ENCODE measurements at regions not wholly inside any gene's neighbourhood (a gene's known extent, or its start where the extent isn't known, plus 50 kb on each side); places are given as distances from the start of the nearest gene placed in this dataset.
"Not testable (repeated sequence)": the region's sequence is repeated elsewhere in the genome, so short reads cannot be mapped to it uniquely, and the experiment has no call there.

DNA sequence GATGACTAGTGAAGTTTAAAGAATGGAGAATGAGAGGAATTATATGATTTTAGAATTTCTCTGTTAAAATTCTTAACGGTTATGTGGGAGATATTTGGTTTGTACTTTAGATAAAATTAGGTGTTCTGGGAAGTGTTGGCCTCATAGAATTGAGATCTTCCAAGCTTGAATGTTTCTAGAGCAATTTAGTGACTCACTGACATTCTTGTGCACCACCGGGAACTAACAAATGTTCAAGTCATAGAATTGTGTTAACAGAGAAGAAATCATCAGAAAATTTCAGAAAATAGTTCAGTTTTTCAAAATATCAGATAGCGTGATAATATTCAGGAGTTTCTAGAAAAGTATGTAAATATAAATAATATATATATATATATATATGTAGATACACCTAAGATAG lies 67.9 kb upstream of the BMP5 start:
- TF ChIP-seq, protein P1, sequence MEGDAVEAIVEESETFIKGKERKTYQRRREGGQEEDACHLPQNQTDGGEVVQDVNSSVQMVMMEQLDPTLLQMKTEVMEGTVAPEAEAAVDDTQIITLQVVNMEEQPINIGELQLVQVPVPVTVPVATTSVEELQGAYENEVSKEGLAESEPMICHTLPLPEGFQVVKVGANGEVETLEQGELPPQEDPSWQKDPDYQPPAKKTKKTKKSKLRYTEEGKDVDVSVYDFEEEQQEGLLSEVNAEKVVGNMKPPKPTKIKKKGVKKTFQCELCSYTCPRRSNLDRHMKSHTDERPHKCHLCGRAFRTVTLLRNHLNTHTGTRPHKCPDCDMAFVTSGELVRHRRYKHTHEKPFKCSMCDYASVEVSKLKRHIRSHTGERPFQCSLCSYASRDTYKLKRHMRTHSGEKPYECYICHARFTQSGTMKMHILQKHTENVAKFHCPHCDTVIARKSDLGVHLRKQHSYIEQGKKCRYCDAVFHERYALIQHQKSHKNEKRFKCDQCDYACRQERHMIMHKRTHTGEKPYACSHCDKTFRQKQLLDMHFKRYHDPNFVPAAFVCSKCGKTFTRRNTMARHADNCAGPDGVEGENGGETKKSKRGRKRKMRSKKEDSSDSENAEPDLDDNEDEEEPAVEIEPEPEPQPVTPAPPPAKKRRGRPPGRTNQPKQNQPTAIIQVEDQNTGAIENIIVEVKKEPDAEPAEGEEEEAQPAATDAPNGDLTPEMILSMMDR (IDR thresholded peaks at IDR 0.05; ENCODE audit: low read depth, low read length, missing control alignments), result no peak
- no peak for DNase-seq (ENCODE audit: low read depth)
- no peak overlapping the region for H3K4me3 ChIP-seq (ENCODE audit: low read depth, low read length)

DNA sequence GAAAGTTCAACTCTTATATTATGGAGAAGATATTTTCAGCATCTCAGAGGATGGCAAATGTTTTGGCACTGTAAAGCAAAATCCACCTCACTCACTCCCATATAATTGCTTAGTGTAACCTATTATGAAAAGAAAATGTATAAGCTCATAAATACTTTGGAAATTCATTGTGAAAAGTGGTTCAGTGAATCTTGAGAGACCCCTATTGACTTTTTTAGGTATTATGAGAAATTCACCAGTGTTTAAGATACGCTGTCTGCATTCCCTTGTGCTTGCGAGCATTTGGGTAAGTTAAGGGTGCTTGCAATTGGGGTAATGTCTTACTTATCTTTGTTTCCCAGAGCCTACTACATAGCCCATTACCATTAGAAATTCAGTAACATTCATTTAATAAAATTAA lies 66.3 kb upstream of the BMP5 start:
- no peak overlapping the region for H3K4me3 ChIP-seq (ENCODE audit: low read depth, low read length)
- no peak for DNase-seq (ENCODE audit: low read depth)
- TF ChIP-seq, protein P1 (IDR thresholded peaks at IDR 0.05; ENCODE audit: low read depth, low read length, missing control alignments), result no peak

DNA sequence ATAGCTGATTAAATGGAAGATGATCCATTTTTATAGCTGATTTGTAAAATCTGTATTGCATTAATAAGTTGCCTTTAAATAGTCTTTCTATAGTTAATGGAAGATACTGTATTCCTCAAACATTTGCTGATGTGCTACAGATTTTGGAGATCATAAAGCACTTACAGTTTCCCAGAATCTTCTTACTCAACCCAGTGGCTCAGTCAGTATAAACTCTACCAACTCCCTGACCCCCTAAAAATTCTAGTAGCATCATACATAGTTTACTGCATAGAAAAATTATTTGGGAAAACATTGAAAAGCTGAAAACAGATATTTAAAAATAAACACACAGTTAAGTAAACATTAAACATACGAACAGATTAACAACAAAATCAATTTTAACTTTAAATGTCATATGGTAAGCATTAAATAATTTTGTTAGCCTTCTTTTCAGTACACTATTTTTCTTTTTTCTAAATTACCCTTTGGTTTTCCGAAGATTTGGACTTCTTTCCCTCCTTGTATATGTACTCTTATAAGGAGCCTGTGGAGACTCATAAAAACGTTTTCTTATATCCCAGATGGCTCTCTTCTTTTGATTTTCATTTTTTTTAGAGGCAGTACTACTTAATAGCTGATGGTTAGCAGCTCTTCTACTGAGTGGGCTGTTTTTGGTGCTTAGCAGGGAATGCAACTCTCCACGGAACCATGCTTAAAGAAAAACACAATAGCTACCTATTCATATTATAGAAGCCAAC lies 62.7 kb upstream of the BMP5 start:
- TF ChIP-seq, protein P1 (IDR thresholded peaks at IDR 0.05; ENCODE audit: low read depth, low read length, missing control alignments), result no peak
- DNase-seq (ENCODE audit: low read depth), result no peak
- no peak overlapping the region for H3K4me3 ChIP-seq (ENCODE audit: low read depth, low read length)

DNA sequence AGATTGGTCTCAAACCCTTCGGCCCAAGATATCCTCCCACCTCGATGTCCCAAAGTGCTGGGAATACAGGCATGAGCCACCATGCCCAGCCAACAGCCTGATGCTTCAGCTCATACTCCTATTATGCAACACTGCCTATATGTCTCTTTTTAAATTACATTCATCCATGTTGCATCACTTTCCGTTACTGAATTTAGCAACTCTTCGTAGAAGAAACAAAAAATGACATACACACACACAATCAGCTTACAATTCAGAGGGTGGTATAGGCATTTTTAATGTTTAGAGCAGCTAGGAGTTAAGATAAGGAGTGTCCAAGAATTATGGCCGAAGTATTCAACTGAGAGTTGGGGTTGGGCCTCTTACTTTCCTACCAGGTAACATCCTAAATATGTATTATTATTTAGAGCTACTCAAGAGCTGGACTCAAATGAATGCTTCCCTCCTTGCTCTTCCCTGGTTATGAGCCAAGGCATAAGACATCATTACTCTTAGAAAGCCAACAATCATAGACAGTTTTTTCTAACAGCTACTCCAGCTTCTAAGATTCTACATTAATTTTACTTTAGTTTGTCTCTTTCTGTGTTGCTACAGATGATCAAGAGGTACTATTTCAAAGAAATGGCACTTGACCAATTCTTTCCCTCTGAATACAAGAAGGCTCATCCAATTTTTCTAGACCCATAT lies 62.0 kb upstream of the BMP5 start:
- no peak for DNase-seq (ENCODE audit: low read depth)

DNA sequence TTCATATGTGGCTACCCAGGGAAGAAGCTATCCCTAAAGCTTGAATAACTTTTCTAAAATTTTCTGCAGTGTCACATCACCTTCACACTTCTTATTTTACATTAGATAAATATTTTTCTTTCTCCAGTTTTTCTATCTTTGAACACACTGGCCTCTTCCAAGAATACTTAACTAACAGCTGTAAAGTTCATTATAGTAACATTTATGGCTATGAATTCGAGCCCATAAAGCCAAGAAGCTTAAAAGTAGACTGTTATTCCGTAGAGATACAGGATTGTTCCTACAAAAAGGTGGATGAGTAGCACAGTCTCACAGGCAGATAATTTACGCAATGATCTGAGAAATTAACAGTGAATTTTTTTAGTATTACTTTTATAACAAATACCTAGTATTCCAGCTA lies 55.7 kb upstream of the BMP5 start:
- no peak for DNase-seq (ENCODE audit: low read depth)
- TF ChIP-seq, protein P1 (IDR thresholded peaks at IDR 0.05; ENCODE audit: low read depth, low read length, missing control alignments), result no peak
- H3K4me3 ChIP-seq (ENCODE audit: low read depth, low read length), result no peak overlapping the region

More for the DNA sequence above, 62.0 kb upstream of the BMP5 start:
- TF ChIP-seq, protein P1 (IDR thresholded peaks at IDR 0.05; ENCODE audit: low read depth, low read length, missing control alignments), result no peak
- H3K4me3 ChIP-seq (ENCODE audit: low read depth, low read length), result no peak overlapping the region

DNA sequence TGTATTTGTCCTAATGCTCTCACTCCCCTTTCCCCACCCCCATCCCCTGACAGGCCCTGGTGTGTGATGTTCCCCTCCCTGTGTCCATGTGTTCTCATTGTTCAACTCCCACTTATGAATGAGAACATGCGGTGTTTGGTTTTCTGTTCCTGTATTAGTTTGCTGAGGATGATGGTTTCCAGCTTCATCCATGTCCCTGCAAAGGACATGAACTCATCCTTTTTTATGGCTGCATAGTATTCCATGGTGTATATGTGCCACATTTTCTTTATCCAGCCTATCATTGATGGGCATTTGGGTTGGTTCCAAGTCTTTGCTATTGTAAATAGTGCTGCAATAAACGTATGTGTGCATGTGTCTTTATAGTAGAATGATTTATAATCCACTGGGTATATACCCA lies 52.3 kb upstream of the BMP5 start:
- H3K4me3 ChIP-seq (ENCODE audit: low read depth, low read length); DNase-seq (ENCODE audit: low read depth): not testable (repeated sequence)

DNA sequence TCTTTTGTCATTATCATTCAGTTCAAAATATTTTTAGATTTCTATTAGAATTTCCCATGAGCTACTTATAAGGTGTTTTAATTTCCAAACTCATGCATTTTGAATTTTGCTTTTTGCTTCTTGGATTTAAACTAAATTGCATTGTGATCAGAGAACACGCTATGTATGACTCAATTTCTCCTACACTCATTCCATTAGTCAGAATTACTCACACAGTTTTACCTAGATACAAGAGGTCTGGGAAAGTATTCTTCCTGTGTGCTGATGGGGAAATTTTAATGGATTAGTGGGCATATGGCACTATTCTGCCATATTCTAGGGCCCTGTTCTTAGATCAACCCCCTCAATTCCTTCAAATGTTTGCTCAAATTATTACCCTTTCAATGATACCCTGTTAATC lies 49.9 kb upstream of the BMP5 start:
- TF ChIP-seq, protein P1 (IDR thresholded peaks at IDR 0.05; ENCODE audit: low read depth, low read length, missing control alignments), result no peak
- DNase-seq (ENCODE audit: low read depth), result no peak
- H3K4me3 ChIP-seq (ENCODE audit: low read depth, low read length), result no peak overlapping the region

All from GM12864 (cell line).